Keratinocyte (primary cell): ENCODE measurements at regions not wholly inside any gene's neighbourhood (a gene's known extent, or its start where the extent isn't known, plus 50 kb on each side); places are given as distances from the start of the nearest gene placed in this dataset.

Experiments used
- DNase-seq: peaks from one replicate; pipeline ENCODE4 v3.0.0-alpha.2; 2011; ENCODE audit warnings: low read depth, missing footprints, low spot score
- FAIRE-seq: peaks from 2 replicates; lab custom pipeline; 2011; peaks lifted over from hg19 to GRCh38; lab: Jason Lieb, UNC
- H2AFZ ChIP-seq: 2 replicates; pipeline ENCODE4 v1.6.0; 2012; ENCODE audit warnings: low read length, control low read depth, inconsistent platforms; ENCODE audit not compliant: control insufficient read depth
- H3K27ac ChIP-seq: 2 replicates; pipeline ENCODE4 v1.5.1; 2011; ENCODE audit warnings: low read length; ENCODE audit not compliant: control insufficient read depth, insufficient read depth
- H3K27me3 ChIP-seq: 3 replicates; pipeline ENCODE4 v1.6.0; 2011; ENCODE audit warnings: low read length; ENCODE audit not compliant: control insufficient read depth, insufficient read depth; ENCODE audit errors: extremely low read depth
- H3K36me3 ChIP-seq, 2 experiments: 2 replicates in 1 of 2; 3 replicates in 1 of 2; pipeline ENCODE4 v1.5.1; 2011; ENCODE audit warnings: low read length in 2 of 2, mild to moderate bottlenecking in 1 of 2; ENCODE audit not compliant: control insufficient read depth in 2 of 2, insufficient read depth in 2 of 2; ENCODE audit errors: extremely low read depth in 1 of 2
- H3K4me1 ChIP-seq: 3 replicates; pipeline ENCODE4 v1.5.1; 2011; ENCODE audit warnings: low read length; ENCODE audit not compliant: control insufficient read depth, insufficient read depth; ENCODE audit errors: extremely low read depth
- H3K4me2 ChIP-seq: 3 replicates; pipeline ENCODE4 v1.6.0; 2011; ENCODE audit warnings: low read depth, low read length; ENCODE audit not compliant: control insufficient read depth, insufficient read depth; ENCODE audit errors: extremely low read depth
- H3K4me3 ChIP-seq, 3 experiments: fragments of 200-600 bp in 1 of 3; sonication (generic) in 1 of 3; 2 replicates in 2 of 3; 3 replicates in 1 of 3; pipeline ENCODE4 v1.5.1; 2011 to 2016; ENCODE audit warnings: low read length in 3 of 3, mild to moderate bottlenecking in 3 of 3, control low read depth in 2 of 3, inconsistent platforms in 1 of 3, low read depth in 1 of 3, mixed read lengths in 1 of 3, mixed run types in 1 of 3, moderate library complexity in 1 of 3; ENCODE audit not compliant: control insufficient read depth in 2 of 3, insufficient read depth in 2 of 3; ENCODE audit errors: extremely low read depth in 1 of 3
- H3K79me2 ChIP-seq: 2 replicates; pipeline ENCODE4 v1.6.0; 2012; ENCODE audit warnings: low read length; ENCODE audit not compliant: control insufficient read depth, insufficient read depth
- H3K9ac ChIP-seq: 3 replicates; pipeline ENCODE4 v1.6.0; 2011; ENCODE audit warnings: low read length; ENCODE audit not compliant: control insufficient read depth, insufficient read depth; ENCODE audit errors: extremely low read depth
- H3K9me1 ChIP-seq: 3 replicates; pipeline ENCODE4 v1.6.0; 2011; ENCODE audit warnings: low read length; ENCODE audit not compliant: control insufficient read depth, insufficient read depth; ENCODE audit errors: extremely low read depth
- H3K9me3 ChIP-seq: 2 replicates; pipeline ENCODE4 v1.5.1; 2012; ENCODE audit warnings: low read depth, low read length; ENCODE audit not compliant: control insufficient read depth
- H4K20me1 ChIP-seq: 3 replicates; pipeline ENCODE4 v1.6.0; 2011; ENCODE audit warnings: low read length; ENCODE audit not compliant: control insufficient read depth, insufficient read depth; ENCODE audit errors: extremely low read depth
- EZH2 ChIP-seq: IDR thresholded peaks from one replicate; pipeline ENCODE4 v1.6.1; 2012; ENCODE audit warnings: inconsistent platforms, mild to moderate bottlenecking, low read length, moderate library complexity
- dilution Hi-C: fragments of 300-500 bp; cut with MboI; formaldehyde crosslinking; loops from one replicate; pipeline ENCODE4 v1.7.0; 2020; ENCODE audit warnings: low sequenced_read_pairs; ENCODE audit not compliant: extremely low pct_ligation_motif_present
- TF ChIP-seq, protein P1 (sequence below), 3 experiments: IDR thresholded peaks in 1 of 3; conservative IDR thresholded peaks in 1 of 3; optimal IDR thresholded peaks in 1 of 3; 2 replicates in 2 of 3; 3 replicates in 1 of 3; pipeline versions ENCODE3 to v1.5.1; 2011; ENCODE audit warnings: low read length in 3 of 3, mild to moderate bottlenecking in 3 of 3, moderate library complexity in 2 of 3, control low read depth in 1 of 3, inconsistent platforms in 1 of 3; ENCODE audit not compliant: insufficient read depth in 2 of 3; ENCODE audit errors: extremely low read depth in 1 of 3

DNA sequence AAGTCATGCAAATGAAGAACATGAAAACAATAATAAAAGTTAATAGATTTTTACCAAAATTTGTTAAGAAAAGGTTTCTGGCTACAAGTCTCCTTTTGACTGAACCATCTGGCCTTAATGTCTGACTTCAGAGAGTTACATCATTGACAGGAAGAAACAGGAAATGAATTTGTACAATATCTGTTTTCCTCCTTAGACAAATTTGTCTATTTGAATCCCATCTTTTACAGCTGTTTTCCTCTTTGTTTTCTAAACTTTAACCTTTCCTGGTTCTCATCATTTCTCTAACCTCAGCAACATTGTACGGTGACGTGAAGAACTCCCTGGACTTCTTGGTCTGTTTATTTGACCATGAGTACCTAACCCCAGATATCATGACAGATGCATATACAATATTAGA is 567.5 kb upstream of the RIOK2 start:
- FAIRE-seq (no peak), DNase-seq (no peak)
- dilution Hi-C loops = no loop called here
- Histone ChIP-seq H3K79me2 (no peaks in the 10 kb centered on the region), H3K4me1 (no peaks in the 10 kb centered on the region), H3K9me1 (no peaks in the 10 kb centered on the region), H2AFZ (no peak overlapping the region), H3K36me3 (no peaks in the 10 kb centered on the region), H3K9me3 (no peaks in the 10 kb centered on the region), H3K4me2 (no peak overlapping the region), H3K9ac (no peak overlapping the region), H3K27ac (no peak overlapping the region), H4K20me1 (no peaks in the 10 kb centered on the region), H3K4me3 (no peak overlapping the region), H3K27me3 (no peaks in the 10 kb centered on the region)
- TF ChIP-seq EZH2 = no peak
- TF ChIP-seq, protein P1, sequence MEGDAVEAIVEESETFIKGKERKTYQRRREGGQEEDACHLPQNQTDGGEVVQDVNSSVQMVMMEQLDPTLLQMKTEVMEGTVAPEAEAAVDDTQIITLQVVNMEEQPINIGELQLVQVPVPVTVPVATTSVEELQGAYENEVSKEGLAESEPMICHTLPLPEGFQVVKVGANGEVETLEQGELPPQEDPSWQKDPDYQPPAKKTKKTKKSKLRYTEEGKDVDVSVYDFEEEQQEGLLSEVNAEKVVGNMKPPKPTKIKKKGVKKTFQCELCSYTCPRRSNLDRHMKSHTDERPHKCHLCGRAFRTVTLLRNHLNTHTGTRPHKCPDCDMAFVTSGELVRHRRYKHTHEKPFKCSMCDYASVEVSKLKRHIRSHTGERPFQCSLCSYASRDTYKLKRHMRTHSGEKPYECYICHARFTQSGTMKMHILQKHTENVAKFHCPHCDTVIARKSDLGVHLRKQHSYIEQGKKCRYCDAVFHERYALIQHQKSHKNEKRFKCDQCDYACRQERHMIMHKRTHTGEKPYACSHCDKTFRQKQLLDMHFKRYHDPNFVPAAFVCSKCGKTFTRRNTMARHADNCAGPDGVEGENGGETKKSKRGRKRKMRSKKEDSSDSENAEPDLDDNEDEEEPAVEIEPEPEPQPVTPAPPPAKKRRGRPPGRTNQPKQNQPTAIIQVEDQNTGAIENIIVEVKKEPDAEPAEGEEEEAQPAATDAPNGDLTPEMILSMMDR (optimal IDR thresholded peaks at IDR 0.05 in 1 of 3, IDR thresholded peaks at IDR 0.05 in 1 of 3, conservative IDR thresholded peaks at IDR 0.05 in 1 of 3; ENCODE audit: extremely low read depth in 1 of 3, insufficient read depth in 2 of 3, low read length in 3 of 3) = no peak

DNA sequence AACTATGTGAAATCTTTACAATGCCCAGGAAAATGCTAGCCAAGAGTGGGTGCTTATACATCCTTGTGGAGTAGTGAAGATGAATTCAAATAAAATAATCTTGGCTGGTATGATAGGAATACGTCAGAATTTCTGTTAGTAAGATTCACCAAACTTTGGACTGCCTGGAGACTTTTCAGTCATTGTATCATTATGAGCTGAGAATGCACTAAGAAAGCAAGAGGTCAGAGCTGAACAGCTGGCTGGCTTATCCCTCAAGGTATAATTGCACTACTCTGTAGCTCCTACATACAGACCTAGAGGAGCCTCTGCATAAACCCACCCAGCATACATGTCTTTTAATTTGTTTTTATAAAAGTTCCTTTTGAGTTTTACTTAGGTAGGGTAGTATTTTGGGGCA is 568.5 kb upstream of the RIOK2 start:
- no peak overlapping the region for H3K9ac ChIP-seq
- H3K36me3 ChIP-seq = no peaks in the 10 kb centered on the region
- no peak for FAIRE-seq
- H3K79me2 ChIP-seq = no peaks in the 10 kb centered on the region
- no peaks in the 10 kb centered on the region for H3K9me3 ChIP-seq
- no peak overlapping the region for H2AFZ ChIP-seq
- H3K4me1 ChIP-seq = no peaks in the 10 kb centered on the region
- DNase-seq = no peak
- H3K27ac ChIP-seq = no peak overlapping the region
- no peaks in the 10 kb centered on the region for H3K27me3 ChIP-seq
- no peaks in the 10 kb centered on the region for H4K20me1 ChIP-seq
- TF ChIP-seq, protein P1 (optimal IDR thresholded peaks at IDR 0.05 in 1 of 3, IDR thresholded peaks at IDR 0.05 in 1 of 3, conservative IDR thresholded peaks at IDR 0.05 in 1 of 3; ENCODE audit: extremely low read depth in 1 of 3, insufficient read depth in 2 of 3, low read length in 3 of 3) = no peak
- TF ChIP-seq EZH2 = no peak
- no peak overlapping the region for H3K4me3 ChIP-seq
- no peaks in the 10 kb centered on the region for H3K9me1 ChIP-seq
- dilution Hi-C loops = no loop called here
- no peak overlapping the region for H3K4me2 ChIP-seq
